ENCODE measurements at regions not wholly inside any gene's neighbourhood (a gene's known extent, or its start where the extent isn't known, plus 50 kb on each side); places are given as distances from the start of the nearest gene placed in this dataset.

DNA sequence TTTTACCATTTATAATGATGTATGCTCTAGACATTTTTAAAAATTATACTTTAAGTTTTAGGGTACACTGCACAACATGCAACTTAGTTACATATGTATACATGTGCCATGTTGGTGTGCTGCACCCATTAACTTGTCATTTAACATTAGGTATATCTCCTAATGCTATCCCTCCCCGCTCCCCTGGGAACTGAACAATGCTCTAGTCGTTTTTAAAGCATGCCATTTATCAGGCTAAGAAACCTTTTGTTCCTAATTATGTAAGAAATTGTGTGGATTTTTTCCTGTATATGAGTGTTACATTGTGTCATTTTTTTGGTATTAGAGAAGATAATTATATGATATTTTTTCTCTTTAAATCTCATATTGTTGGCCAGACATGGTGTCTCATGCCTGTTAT lies 72.8 kb upstream of the SGCD start:
- DNase-seq (ENCODE audit: extremely low read depth, insufficient read length), result no peak
- Histone ChIP-seq H3K4me3 (replicated peaks; ENCODE audit: low read depth, low read length) (no peak overlapping the region), H3K36me3 (ENCODE audit: control insufficient read depth, insufficient read depth, low read length) (no peaks in the 10 kb centered on the region), H3K27me3 (replicated peaks; ENCODE audit: control insufficient read depth, insufficient read depth, low read length) (no peaks in the 10 kb centered on the region)
- TF ChIP-seq, protein P1, sequence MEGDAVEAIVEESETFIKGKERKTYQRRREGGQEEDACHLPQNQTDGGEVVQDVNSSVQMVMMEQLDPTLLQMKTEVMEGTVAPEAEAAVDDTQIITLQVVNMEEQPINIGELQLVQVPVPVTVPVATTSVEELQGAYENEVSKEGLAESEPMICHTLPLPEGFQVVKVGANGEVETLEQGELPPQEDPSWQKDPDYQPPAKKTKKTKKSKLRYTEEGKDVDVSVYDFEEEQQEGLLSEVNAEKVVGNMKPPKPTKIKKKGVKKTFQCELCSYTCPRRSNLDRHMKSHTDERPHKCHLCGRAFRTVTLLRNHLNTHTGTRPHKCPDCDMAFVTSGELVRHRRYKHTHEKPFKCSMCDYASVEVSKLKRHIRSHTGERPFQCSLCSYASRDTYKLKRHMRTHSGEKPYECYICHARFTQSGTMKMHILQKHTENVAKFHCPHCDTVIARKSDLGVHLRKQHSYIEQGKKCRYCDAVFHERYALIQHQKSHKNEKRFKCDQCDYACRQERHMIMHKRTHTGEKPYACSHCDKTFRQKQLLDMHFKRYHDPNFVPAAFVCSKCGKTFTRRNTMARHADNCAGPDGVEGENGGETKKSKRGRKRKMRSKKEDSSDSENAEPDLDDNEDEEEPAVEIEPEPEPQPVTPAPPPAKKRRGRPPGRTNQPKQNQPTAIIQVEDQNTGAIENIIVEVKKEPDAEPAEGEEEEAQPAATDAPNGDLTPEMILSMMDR (IDR thresholded peaks at IDR 0.05; ENCODE audit: insufficient read depth, low read length, poor library complexity, severe bottlenecking), result no peak

DNA sequence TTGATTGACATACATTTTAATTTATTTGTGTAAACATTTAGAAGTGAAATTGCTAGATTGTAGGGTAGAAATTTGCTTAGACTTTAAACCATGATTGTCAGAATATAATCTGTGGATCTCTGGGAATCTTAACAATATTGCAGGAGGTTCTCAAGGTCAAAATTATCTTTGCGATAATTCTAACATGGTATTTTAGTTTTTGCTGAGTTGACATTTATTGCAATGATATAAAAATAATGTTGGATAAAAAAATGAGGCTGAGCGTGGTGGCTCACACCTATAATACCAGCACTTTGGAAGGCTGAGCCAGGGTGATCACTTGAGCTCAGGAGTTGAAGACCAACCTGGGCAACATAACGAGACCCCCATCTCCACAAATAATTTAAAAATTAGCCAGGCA lies 70.3 kb upstream of the SGCD start:
- no peak for DNase-seq (ENCODE audit: extremely low read depth, insufficient read length)
- H3K36me3 ChIP-seq (ENCODE audit: control insufficient read depth, insufficient read depth, low read length), result no peaks in the 10 kb centered on the region
- no peaks in the 10 kb centered on the region for H3K27me3 ChIP-seq (replicated peaks; ENCODE audit: control insufficient read depth, insufficient read depth, low read length)
- TF ChIP-seq, protein P1 (IDR thresholded peaks at IDR 0.05; ENCODE audit: insufficient read depth, low read length, poor library complexity, severe bottlenecking), result no peak
- H3K4me3 ChIP-seq (replicated peaks; ENCODE audit: low read depth, low read length), result no peak overlapping the region

DNA sequence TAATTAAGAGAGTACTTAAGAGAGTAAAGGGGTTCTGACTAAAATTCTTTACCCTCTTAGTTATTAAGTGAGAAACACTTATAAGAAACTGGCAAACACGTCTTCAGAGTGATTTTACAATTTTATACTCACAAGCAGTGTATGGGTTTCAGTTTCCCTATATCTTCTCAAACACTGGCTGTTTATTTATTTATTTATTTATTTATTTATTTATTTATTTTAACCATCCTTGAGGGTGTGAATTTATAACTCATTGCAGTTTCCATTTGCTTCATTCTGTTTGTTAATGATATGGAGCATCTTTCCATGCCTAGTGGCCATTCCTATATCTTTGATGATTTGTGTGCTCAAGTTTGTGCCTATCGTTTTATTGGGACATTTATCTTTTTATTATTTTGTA lies 68.0 kb upstream of the SGCD start:
- H3K27me3 ChIP-seq (replicated peaks; ENCODE audit: control insufficient read depth, insufficient read depth, low read length), result no peaks in the 10 kb centered on the region
- TF ChIP-seq, protein P1 (IDR thresholded peaks at IDR 0.05; ENCODE audit: insufficient read depth, low read length, poor library complexity, severe bottlenecking), result no peak

DNA sequence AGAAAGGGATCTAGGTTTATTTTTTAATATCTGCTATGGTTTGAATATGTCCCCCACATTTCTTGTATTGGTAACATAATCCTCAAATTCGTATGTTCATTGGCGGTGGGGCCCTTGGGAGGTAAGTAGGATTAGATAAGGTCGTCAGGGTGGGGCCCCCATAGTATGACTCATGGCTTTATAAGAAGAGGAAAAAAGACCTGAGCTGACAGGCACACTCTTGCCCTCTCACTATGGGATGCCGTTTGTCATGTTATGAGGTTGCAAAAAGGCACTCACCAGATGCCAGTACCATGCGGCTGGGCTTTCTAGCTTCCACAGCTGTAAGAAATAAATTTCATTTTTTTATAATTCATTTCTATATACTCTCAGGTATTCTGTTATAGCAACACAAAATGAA lies 67.3 kb upstream of the SGCD start:
- no peaks in the 10 kb centered on the region for H3K36me3 ChIP-seq (ENCODE audit: control insufficient read depth, insufficient read depth, low read length)
- DNase-seq (ENCODE audit: extremely low read depth, insufficient read length), result no peak
- TF ChIP-seq, protein P1 (IDR thresholded peaks at IDR 0.05; ENCODE audit: insufficient read depth, low read length, poor library complexity, severe bottlenecking), result no peak
- no peak overlapping the region for H3K4me3 ChIP-seq (replicated peaks; ENCODE audit: low read depth, low read length)
- H3K27me3 ChIP-seq (replicated peaks; ENCODE audit: control insufficient read depth, insufficient read depth, low read length), result no peaks in the 10 kb centered on the region

More for the DNA sequence above, 68.0 kb upstream of the SGCD start:
- Histone ChIP-seq H3K4me3 (replicated peaks; ENCODE audit: low read depth, low read length) (no peak overlapping the region), H3K36me3 (ENCODE audit: control insufficient read depth, insufficient read depth, low read length) (no peaks in the 10 kb centered on the region)
- no peak for DNase-seq (ENCODE audit: extremely low read depth, insufficient read length)

DNA sequence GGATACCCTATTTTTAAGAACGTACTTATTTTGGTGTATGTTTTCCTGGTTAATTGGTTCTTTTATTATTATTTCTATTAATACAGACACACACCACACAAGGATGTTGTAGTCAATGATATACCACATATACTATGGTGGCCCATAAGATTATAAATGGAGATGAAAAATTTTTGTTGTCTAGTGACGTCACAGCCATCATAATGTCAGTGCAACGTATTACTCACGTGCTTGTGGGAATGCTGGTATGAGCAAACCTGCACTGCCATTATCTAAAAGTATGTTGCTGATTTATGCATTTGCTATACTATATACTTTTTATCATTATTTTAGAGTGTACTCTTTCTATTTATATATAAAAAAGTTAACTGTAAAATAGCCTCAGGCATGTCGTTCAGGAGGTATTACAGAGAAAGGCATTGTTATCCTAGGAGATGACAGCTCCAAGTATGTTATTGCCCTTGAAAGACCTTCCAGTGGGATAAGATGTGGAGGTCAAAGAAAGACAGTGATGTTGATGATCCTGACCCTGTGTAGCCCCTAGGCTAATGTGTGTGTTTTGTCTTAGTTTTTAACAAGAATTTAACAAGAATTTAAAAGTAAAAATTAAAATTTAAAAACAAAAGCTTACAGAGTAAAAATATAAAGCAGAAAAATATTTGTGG lies 65.6 kb upstream of the SGCD start:
- TF ChIP-seq, protein P1 (IDR thresholded peaks at IDR 0.05; ENCODE audit: insufficient read depth, low read length, poor library complexity, severe bottlenecking), result no peak
- Histone ChIP-seq H3K27me3 (replicated peaks; ENCODE audit: control insufficient read depth, insufficient read depth, low read length) (no peaks in the 10 kb centered on the region), H3K36me3 (ENCODE audit: control insufficient read depth, insufficient read depth, low read length) (no peaks in the 10 kb centered on the region), H3K4me3 (replicated peaks; ENCODE audit: low read depth, low read length) (no peak overlapping the region)
- DNase-seq (ENCODE audit: extremely low read depth, insufficient read length), result no peak

DNA sequence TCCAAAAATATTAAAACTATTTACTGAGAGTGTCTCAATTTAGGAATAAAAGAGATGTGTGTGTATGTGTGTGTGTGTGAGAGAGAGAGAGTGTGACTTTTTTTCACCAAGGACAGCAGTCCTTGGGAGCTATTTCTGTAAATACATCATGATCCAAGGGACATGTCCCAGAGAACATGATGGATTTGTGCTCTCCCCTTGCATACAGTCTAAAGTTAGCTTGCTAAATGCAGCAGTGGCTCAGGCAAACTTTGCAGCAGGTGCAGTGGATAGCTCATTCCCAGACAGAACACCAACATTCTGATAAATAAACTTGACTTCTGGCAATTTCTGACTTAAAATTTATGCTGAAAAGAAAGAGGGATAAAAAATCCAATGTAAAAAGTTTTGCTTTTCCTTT lies 55.4 kb upstream of the SGCD start:
- Histone ChIP-seq H3K4me3 (replicated peaks; ENCODE audit: low read depth, low read length) (no peak overlapping the region), H3K27me3 (replicated peaks; ENCODE audit: control insufficient read depth, insufficient read depth, low read length) (no peaks in the 10 kb centered on the region), H3K36me3 (ENCODE audit: control insufficient read depth, insufficient read depth, low read length) (no peaks in the 10 kb centered on the region)
- no peak for DNase-seq (ENCODE audit: extremely low read depth, insufficient read length)
- TF ChIP-seq, protein P1 (IDR thresholded peaks at IDR 0.05; ENCODE audit: insufficient read depth, low read length, poor library complexity, severe bottlenecking), result no peak

Data from GM06990 (cell line).